HG03097 (cell line): ENCODE measurements at regions not wholly inside any gene's neighbourhood (a gene's known extent, or its start where the extent isn't known, plus 50 kb on each side); places are given as distances from the start of the nearest gene placed in this dataset.
"Not testable (repeated sequence)": the region's sequence is repeated elsewhere in the genome, so short reads cannot be mapped to it uniquely, and the experiment has no call there.

ENCODE experiments used
- ATAC-seq: cut with Tn5 transposase; IDR thresholded peaks from one replicate; pipeline ENCODE4 v1.9.1; 2021; ENCODE audit not compliant: unreplicated experiment, low FRiP score

GRCh38 chr18:34942276-34942675, 98.9 kb upstream of the MAPRE2 start:
- no peak for ATAC-seq

- no peak for ATAC-seq
These were observed 98.2 kb upstream of the MAPRE2 start for GRCh38 chr18:34942975-34943374.

- ATAC-seq, result no peak
These were observed 97.6 kb upstream of the MAPRE2 start for GRCh38 chr18:34943587-34943986.

GRCh38 chr18:34947711-34948125, 93.5 kb upstream of the MAPRE2 start:
- no peak for ATAC-seq

GRCh38 chr18:34951625-34952379, 89.4 kb upstream of the MAPRE2 start:
- no peak for ATAC-seq

- ATAC-seq, result no peak
These were observed 88.0 kb upstream of the MAPRE2 start for GRCh38 chr18:34953212-34953611.

GRCh38 chr18:34955494-34955893, 85.7 kb upstream of the MAPRE2 start:
- ATAC-seq, result not testable (repeated sequence)

- ATAC-seq, result no peak
These were observed 84.5 kb upstream of the MAPRE2 start for GRCh38 chr18:34956663-34957062.

GRCh38 chr18:34957119-34957863, 83.9 kb upstream of the MAPRE2 start:
- ATAC-seq, result no peak

GRCh38 chr18:34957864-34958259, 83.4 kb upstream of the MAPRE2 start:
- ATAC-seq, result no peak

GRCh38 chr18:34959211-34959829, 81.9 kb upstream of the MAPRE2 start:
- ATAC-seq, result no peak

GRCh38 chr18:34959989-34960388, 81.2 kb upstream of the MAPRE2 start:
- no peak for ATAC-seq

GRCh38 chr18:34965108-34965507, 76.1 kb upstream of the MAPRE2 start:
- no peak for ATAC-seq

GRCh38 chr18:34965566-34965965, 75.6 kb upstream of the MAPRE2 start:
- no peak for ATAC-seq

- ATAC-seq, result no peak
These were observed 71.1 kb upstream of the MAPRE2 start for GRCh38 chr18:34970106-34970505.

GRCh38 chr18:34971313-34971712, 69.9 kb upstream of the MAPRE2 start:
- no peak for ATAC-seq

- ATAC-seq, result no peak
These were observed 68.3 kb upstream of the MAPRE2 start for GRCh38 chr18:34972765-34973414.

GRCh38 chr18:34976123-34976522, 65.1 kb upstream of the MAPRE2 start:
- ATAC-seq, result no peak

- ATAC-seq, result no peak
These were observed 64.7 kb upstream of the MAPRE2 start for GRCh38 chr18:34976534-34976898.

- peak; percentile 53 for ATAC-seq
These were observed 64.0 kb upstream of the MAPRE2 start for GRCh38 chr18:34976899-34977837.
